ENCODE measurements at regions not wholly inside any gene's neighbourhood (a gene's known extent, or its start where the extent isn't known, plus 50 kb on each side); places are given as distances from the start of the nearest gene placed in this dataset.

DNA sequence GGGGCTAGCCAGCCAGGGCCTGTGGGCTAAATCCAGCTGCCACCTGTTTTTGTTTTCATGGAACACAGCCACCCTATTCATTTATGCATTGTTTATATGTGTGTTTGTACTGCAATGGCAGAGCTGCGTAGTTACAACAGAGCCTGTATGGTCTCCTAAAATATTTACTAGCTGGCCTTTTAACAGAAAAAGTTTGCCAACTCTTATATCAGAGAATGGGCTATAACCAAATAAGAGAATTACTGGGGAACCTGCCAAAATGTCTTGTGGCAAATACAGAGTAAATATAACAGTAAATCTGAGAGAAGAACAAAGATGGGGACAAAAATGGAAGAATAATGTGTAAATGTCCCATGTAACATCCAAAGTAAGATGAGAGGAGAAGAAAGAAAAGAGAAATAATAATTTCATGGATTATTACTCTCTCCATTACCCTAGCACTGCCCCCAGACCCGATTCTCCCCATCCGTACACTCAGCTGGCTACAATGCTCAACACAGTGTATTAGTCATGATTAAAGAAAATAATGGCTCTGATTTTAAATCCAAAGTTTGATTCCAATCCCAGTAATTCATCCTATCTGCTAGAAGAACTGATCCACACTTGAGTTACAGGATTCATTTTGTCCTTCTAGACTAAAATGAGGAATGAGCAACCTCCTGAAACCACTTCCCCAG, 249.3 kb downstream of the LRATD1 start:
- BruUV-seq (replicated peaks), result no TSS peak

DNA sequence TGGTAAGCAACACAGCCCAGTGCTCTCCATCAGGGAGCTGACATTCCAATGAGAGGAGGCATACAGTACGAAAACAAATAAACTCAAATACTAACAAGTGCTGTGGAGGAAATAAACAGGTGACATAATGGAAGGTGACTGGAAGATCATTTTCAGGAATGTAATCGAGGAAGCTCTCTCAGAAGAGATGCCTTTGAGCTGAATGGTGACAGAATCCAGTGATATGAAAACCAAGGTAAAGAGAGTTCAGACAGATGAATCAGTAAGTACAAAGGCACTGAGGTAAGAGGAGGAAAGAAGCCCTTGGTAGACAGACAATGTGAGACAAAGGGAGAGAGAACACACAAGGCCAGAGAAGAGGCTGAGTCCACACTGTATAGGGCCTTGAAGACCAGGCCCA, 252.1 kb downstream of the LRATD1 start:
- CTCF ChIA-PET, result no interaction called here
- no peaks in the 10 kb centered on the region for H3K27me3 ChIP-seq (ENCODE audit: low read length)
- H3K9me2 ChIP-seq (replicated peaks; ENCODE audit: low read length), result no peaks in the 10 kb centered on the region
- POLR2A ChIA-PET (ENCODE audit: unreplicated experiment), result no interaction called here
- BruUV-seq (replicated peaks), result no TSS peak
- no peak overlapping the region for H3K4me2 ChIP-seq (ENCODE audit: low read length)
- no peak overlapping the region for H3K27ac ChIP-seq (ENCODE audit: low read length)
- TF ChIP-seq EZH2phosphoT487 (IDR thresholded peaks at IDR 0.05; ENCODE audit: borderline replicate concordance, low read length), result no peak
- TF ChIP-seq, protein P1, sequence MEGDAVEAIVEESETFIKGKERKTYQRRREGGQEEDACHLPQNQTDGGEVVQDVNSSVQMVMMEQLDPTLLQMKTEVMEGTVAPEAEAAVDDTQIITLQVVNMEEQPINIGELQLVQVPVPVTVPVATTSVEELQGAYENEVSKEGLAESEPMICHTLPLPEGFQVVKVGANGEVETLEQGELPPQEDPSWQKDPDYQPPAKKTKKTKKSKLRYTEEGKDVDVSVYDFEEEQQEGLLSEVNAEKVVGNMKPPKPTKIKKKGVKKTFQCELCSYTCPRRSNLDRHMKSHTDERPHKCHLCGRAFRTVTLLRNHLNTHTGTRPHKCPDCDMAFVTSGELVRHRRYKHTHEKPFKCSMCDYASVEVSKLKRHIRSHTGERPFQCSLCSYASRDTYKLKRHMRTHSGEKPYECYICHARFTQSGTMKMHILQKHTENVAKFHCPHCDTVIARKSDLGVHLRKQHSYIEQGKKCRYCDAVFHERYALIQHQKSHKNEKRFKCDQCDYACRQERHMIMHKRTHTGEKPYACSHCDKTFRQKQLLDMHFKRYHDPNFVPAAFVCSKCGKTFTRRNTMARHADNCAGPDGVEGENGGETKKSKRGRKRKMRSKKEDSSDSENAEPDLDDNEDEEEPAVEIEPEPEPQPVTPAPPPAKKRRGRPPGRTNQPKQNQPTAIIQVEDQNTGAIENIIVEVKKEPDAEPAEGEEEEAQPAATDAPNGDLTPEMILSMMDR (conservative IDR thresholded peaks at IDR 0.05; ENCODE audit: low read depth, low read length), result no peak
- no peak for TF ChIP-seq EZH2 (IDR thresholded peaks at IDR 0.05; ENCODE audit: low read length, unreplicated experiment)
- no peaks in the 10 kb centered on the region for H3K9me3 ChIP-seq (ENCODE audit: low read length)
- H3K36me3 ChIP-seq (ENCODE audit: low read depth, low read length), result no peaks in the 10 kb centered on the region
- no peak for ATAC-seq
- no peak overlapping the region for H3K4me3 ChIP-seq (ENCODE audit: low read length)
- no peaks in the 10 kb centered on the region for H3K79me2 ChIP-seq (ENCODE audit: low read length)
- no peaks in the 10 kb centered on the region for H3K4me1 ChIP-seq (ENCODE audit: insufficient read depth, low read length)
- H3K9ac ChIP-seq (ENCODE audit: low read length), result no peak overlapping the region
- DNase-seq, result no peak
- H2AFZ ChIP-seq (ENCODE audit: low read length), result no peak overlapping the region
- H3F3A ChIP-seq (ENCODE audit: low read length, unreplicated experiment), result no peaks in the 10 kb centered on the region
- intact Hi-C loops (cut with micrococcal nuclease), result no loop called here
- no peaks in the 10 kb centered on the region for H4K20me1 ChIP-seq (ENCODE audit: low read length)

More for the DNA sequence above, 249.3 kb downstream of the LRATD1 start:
- H3K36me3 ChIP-seq (ENCODE audit: low read depth, low read length), result no peaks in the 10 kb centered on the region
- H3K9me3 ChIP-seq (ENCODE audit: low read length), result no peaks in the 10 kb centered on the region
- CTCF ChIA-PET, result no interaction called here
- H2AFZ ChIP-seq (ENCODE audit: low read length), result no peak overlapping the region
- H3K4me3 ChIP-seq (ENCODE audit: low read length), result no peak overlapping the region
- no peaks in the 10 kb centered on the region for H3F3A ChIP-seq (ENCODE audit: low read length, unreplicated experiment)
- ATAC-seq (peak; percentile 46), DNase-seq (peak; percentile 20)
- H3K4me2 ChIP-seq (ENCODE audit: low read length), result no peak overlapping the region
- no peak overlapping the region for H3K27ac ChIP-seq (ENCODE audit: low read length)
- H3K9ac ChIP-seq (ENCODE audit: low read length), result no peak overlapping the region
- no peaks in the 10 kb centered on the region for H4K20me1 ChIP-seq (ENCODE audit: low read length)
- intact Hi-C loops (cut with micrococcal nuclease), result no loop called here
- H3K9me2 ChIP-seq (replicated peaks; ENCODE audit: low read length), result no peaks in the 10 kb centered on the region
- H3K79me2 ChIP-seq (ENCODE audit: low read length), result no peaks in the 10 kb centered on the region
- no peaks in the 10 kb centered on the region for H3K27me3 ChIP-seq (ENCODE audit: low read length)
- POLR2A ChIA-PET (ENCODE audit: unreplicated experiment), result no interaction called here
- TF ChIP-seq, protein P1 (conservative IDR thresholded peaks at IDR 0.05; ENCODE audit: low read depth, low read length), result no peak
- no peak for TF ChIP-seq EZH2phosphoT487 (IDR thresholded peaks at IDR 0.05; ENCODE audit: borderline replicate concordance, low read length)
- TF ChIP-seq EZH2 (IDR thresholded peaks at IDR 0.05; ENCODE audit: low read length, unreplicated experiment), result no peak
- no peaks in the 10 kb centered on the region for H3K4me1 ChIP-seq (ENCODE audit: insufficient read depth, low read length)

DNA sequence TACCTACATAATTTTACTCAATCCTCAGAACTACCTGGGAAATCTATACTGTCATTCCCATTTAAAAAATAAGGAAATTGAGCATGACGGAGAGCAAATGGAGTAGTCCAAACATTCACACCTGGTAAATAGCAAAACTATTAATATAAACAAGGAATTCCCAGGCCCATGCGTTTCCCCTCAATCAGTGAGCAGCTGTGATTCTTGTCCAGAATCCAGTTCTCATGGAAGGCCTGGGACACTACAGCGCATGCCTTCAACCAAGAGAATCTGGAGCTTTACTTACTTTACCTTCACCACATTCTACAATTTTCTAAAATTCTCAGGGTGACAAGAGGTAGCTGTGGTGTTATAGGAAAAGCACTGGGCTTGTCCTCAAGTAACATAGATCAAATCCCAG, 259.0 kb downstream of the LRATD1 start:
- POLR2A ChIA-PET (ENCODE audit: unreplicated experiment), result interaction anchor here (0.6 kb wide), 1 partner anchor 189 kb away, joined by 3 read pairs; no protein-coding TSS in a partner anchor
- peaks cover 6% of the 10 kb centered on the region; the same call in 1 of the 2 replicates for H3K4me1 ChIP-seq (ENCODE audit: insufficient read depth, low read length)
- no peaks in the 10 kb centered on the region for H3K27me3 ChIP-seq (ENCODE audit: low read length)
- no peak overlapping the region for H3K9ac ChIP-seq (ENCODE audit: low read length)
- no peaks in the 10 kb centered on the region for H3K9me3 ChIP-seq (ENCODE audit: low read length)
- no peaks in the 10 kb centered on the region for H3K79me2 ChIP-seq (ENCODE audit: low read length)
- ATAC-seq, result no peak
- no peaks in the 10 kb centered on the region for H3K36me3 ChIP-seq (ENCODE audit: low read depth, low read length)
- no TSS peak for BruUV-seq (replicated peaks)
- H3F3A ChIP-seq (ENCODE audit: low read length, unreplicated experiment), result no peaks in the 10 kb centered on the region
- no peak overlapping the region for H2AFZ ChIP-seq (ENCODE audit: low read length)
- CTCF ChIA-PET, result no interaction called here
- no peaks in the 10 kb centered on the region for H4K20me1 ChIP-seq (ENCODE audit: low read length)
- TF ChIP-seq EZH2 (IDR thresholded peaks at IDR 0.05; ENCODE audit: low read length, unreplicated experiment), result no peak
- no peak for TF ChIP-seq EZH2phosphoT487 (IDR thresholded peaks at IDR 0.05; ENCODE audit: borderline replicate concordance, low read length)
- TF ChIP-seq, protein P1 (conservative IDR thresholded peaks at IDR 0.05; ENCODE audit: low read depth, low read length), result no peak
- no peak overlapping the region for H3K4me3 ChIP-seq (ENCODE audit: low read length)
- no peak for DNase-seq
- no peak overlapping the region for H3K27ac ChIP-seq (ENCODE audit: low read length)
- no peaks in the 10 kb centered on the region for H3K9me2 ChIP-seq (replicated peaks; ENCODE audit: low read length)
- H3K4me2 ChIP-seq (ENCODE audit: low read length), result no peak overlapping the region
- intact Hi-C loops (cut with micrococcal nuclease), result no loop called here

Measured in PC-3 (cell line).